ENCODE measurements at regions not wholly inside any gene's neighbourhood (a gene's known extent, or its start where the extent isn't known, plus 50 kb on each side); places are given as distances from the start of the nearest gene placed in this dataset.
A peak's percentile ranks its signal among the peaks of the same experiment; 100 is the strongest.
"Not testable (repeated sequence)": the region's sequence is repeated elsewhere in the genome, so short reads cannot be mapped to it uniquely, and the experiment has no call there.

DNA sequence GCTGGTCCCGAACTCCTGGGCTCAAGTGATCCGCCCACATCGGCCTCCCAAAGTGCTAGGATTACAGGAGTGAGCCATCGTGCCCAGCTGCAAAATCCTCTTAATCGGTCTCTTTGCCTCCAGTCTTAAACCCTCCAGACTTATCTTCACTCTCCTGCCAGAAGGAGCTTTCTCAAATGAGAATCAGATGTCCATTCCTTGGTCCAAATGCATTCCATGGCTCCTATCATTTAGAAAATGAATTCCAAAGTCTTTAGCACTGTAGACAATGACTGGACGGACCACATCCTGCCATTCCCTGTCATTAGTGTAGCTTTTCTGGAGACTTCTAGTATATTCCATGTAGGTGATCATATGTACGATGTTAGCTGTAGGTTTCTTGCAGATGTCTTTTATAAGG is 141.9 kb downstream of the ID4 start:
- no peak for DNase-seq

- no peak for DNase-seq
These were observed 142.8 kb downstream of the ID4 start for GRCh38 chr6:19979986-19980385.

- DNase-seq = no peak
These were observed 146.2 kb downstream of the ID4 start for GRCh38 chr6:19983374-19983773.

DNA sequence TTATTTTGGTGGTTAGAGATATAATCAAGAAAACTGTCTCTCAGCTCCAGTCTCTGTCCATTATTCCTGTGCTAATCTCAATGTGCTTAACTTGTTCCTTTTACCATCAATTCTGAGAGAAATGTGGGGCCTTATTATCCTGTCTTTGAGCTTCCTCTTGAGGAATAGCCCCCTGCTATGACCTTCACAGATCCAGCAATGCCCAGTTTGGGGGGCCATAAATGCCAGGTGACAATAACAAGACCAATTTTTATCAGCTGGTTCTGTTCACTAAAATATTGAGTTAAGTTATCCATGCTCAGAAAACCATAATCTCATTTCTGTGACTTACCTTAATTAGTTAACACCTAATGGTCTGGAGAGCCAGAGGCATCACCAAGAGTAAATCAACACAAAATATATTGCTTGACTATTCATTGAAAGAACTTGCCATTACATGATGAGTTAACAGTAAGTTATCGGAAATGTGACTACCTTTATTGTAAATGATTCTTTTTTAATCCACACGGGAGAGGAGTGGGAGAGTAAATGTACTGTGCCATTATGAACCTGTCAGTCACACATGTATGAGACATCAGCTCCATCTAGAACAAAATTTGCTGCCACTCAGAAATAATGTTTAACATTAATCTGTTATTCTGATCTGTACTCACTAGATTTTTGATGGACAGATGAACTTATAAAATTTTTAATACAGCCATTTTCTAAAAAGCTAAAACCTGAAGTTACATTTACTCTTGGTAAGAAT is 149.7 kb downstream of the ID4 start:
- no peak for DNase-seq

- peak; percentile 21 for DNase-seq
These were observed 151.4 kb downstream of the ID4 start for GRCh38 chr6:19988555-19988954.

GRCh38 chr6:19991176-19991575 is 154.0 kb downstream of the ID4 start:
- no peak for DNase-seq

DNA sequence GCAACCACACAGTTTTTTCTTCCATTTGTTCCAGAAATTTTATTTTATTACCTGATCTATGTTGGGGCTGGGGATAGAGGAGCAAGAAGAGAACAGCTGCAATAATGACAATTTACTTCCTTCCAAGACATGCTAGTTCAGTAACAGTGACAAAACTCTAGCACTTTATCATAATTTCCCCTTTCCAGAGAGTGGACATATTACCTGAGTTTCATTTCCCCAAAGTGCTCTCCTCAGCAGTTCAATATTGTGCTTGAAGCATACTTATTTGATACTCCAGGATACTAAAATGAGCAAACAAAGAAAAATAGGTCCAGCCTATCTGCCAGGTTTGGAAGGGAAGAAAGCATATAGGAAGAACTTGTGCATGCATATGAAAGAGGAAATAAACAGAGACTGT is 157.7 kb downstream of the ID4 start:
- no peak for DNase-seq

GRCh38 chr6:19995575-19996257 is 158.5 kb downstream of the ID4 start:
- no peak for DNase-seq

GRCh38 chr6:19997104-19997503 is 159.9 kb downstream of the ID4 start:
- DNase-seq = no peak

DNA sequence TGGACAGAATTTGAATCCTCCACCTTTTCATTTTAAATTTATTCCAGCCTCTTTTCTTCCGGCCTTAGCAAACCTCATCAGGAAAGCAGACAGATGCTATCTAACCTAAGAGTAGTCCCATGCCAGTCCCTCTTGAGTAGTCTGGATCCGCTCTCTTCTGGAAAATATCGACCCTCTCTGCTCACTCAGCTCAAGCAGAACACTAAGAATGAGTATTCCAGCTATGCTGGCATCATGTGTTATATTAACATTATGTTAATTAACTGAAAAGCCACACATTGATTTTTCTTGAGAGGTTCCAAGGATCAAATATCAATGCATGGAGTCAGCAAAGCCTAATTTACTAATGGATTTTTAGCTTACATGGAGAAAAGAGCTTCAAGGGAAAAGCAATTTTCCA is 161.4 kb downstream of the ID4 start:
- no peak for DNase-seq

GRCh38 chr6:19999319-20000191 is 162.4 kb downstream of the ID4 start:
- no peak for DNase-seq

DNA sequence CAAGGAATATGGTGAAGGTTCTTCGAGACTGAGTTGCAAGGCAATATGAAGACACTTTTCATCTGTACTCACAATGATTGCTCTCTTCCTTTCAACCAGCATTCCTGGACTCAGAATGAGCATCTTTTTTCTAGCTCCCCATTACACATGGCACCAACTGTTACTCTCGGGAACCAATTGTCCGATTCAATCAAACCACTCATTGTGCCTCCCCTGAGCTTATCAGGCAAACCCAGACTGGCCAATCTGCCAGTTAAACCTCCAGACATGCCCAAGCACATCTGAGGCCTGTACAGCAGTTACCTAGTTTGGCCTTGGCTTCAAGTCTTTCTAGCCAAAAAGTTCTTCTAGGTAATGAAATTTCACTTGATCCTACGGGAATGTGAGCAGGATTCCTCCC is 164.1 kb downstream of the ID4 start:
- DNase-seq = no peak

DNA sequence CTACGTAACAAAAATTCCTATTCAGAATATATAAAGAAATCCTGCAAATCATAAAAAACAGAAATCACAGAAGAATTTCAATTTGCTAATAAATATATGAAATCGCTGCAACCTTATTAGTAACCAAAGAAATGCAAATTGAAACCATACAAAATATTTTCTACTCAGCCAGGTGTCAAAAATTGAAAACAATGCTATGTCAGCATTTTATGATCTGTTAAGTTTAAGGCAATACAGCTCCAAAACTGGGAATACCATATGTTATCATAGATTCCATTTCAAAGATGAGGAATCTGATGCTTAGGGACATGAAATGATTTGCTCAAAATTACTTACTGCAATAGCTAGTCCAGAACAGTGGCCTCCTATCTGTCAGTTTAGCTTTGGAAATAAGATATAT is 168.9 kb downstream of the ID4 start:
- DNase-seq = no peak

DNA sequence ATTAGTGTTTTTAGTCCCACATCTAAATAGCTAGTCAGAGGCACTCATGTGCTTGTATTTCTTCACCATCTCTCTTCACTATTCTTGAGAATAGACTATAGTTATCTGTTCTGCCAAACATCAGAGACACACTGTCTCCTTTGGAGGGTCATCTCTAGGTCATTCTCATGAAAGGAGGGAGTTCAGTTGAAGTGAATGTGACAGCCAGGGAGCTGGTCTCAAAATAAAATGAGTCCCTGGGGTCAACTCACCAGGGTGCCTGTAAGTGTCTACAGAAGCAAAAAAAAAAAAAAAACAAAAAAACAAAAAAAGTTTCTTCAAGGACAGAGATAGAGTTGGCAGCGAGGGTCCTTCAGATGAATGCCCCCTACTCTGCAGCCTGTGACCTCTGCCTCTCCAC is 171.0 kb downstream of the ID4 start:
- DNase-seq = no peak

DNA sequence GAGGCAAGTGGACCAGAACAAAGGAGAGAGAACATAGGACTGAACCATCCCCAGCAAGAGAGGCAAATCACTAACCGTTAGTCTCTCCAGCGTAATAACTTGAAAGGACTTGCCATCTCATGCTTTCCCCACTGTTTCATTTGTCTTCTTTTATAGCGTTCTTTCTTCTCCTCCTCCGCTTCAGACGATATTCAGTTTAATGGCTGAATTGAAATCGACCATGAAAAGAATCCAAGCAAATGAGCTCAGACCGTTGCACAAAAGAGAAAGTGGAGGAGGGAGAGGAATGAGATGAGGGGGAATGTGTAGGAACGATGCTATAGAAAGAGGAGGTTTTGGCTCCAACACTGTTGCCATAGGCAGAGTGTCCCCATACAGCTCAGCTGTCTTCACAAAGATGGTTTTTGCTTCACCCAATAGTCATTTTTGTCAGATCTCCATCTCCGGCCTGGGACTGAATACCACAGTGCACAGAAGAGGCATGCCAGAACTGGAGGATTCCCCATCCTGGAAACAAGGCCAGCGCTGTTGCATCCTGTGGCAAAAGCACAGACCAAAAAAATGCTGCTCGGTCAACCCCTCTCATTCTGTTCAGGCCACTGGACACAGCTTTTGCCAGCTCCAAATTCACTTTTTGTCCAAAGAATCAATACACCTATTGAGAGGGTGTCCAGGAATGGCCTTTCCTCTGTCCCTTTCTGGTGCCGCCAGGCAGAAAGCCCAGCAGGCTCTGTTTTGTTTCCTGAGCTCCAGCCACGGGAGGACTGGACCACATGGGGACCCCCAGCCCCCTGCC is 176.1 kb downstream of the ID4 start:
- DNase-seq = no peak

DNA sequence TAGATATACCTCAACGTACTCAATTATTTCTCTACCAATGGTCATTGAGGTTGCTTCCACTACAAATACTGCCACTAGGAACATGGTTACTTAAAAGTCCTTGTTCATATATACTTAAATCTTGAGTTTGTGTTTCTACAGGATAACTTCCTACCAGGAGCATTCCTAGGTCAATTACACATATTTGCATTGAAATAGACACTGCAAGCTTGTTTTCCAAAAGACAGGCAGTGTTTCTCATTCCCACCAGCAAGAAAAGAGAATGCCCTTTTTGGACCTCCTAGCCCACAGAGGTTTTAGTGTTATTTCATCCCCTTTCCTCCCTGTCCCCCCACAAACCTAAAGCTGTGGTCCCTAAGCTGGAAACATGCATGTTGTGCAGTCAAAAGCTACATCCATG is 177.3 kb downstream of the ID4 start:
- DNase-seq = no peak

DNA sequence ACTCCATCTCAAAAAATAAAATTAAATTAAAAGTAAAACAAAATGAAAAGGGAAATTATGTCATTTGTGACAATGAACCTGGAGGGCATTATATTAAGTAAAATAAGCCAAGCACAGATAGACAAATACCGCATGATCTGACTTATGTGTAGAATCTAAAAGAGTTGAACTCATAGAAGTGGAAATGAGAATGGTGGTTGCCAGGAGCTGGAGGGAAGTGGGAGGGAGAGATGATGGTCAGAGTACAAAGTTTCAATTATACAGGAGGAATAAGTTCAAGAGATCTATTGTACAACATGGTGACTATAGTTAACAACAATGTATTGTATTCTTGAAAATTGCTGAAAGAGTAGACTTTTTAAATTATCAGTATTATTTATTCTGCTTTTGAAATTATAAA is 183.4 kb downstream of the ID4 start:
- DNase-seq = no peak

GRCh38 chr6:20021795-20022194 is 184.6 kb downstream of the ID4 start:
- DNase-seq = no peak

GRCh38 chr6:20023549-20024315 is 186.6 kb downstream of the ID4 start:
- not testable (repeated sequence) for DNase-seq

GRCh38 chr6:20024316-20024673 is 187.1 kb downstream of the ID4 start:
- no peak for DNase-seq

DNA sequence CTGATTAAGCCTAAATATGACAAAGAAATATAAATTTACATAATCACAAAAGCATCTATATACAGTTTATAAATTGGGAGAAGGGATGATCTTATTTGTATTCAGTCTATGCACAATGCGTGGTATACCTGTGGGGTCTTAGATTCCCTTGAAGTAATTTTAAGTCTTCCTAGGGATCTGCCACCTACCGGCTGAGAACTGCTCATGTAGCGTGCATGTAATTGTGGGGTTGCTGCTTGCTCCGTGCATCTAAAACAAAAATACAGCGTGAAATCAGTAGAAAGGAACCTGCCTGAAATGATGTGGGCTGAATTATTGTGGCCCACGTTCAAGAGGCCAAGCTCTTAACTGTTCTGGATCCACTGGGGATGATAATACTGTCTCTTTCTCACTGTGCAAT is 187.3 kb downstream of the MBOAT1 start:
- DNase-seq = no peak

- DNase-seq = no peak
These were observed 186.6 kb downstream of the MBOAT1 start for GRCh38 chr6:20025681-20026080.
